ENCODE measurements at regions not wholly inside any gene's neighbourhood (a gene's known extent, or its start where the extent isn't known, plus 50 kb on each side); places are given as distances from the start of the nearest gene placed in this dataset.
A peak's percentile ranks its signal among the peaks of the same experiment; 100 is the strongest.

- Histone ChIP-seq H3K27ac (peak overlapping the region in 1 of 5 donors; percentile 24), H3K9me3 (replicated peaks in 1 of 3) (no peaks in the 10 kb centered on the region), H3K4me3 (no peak overlapping the region), H3K27me3 (no peaks in the 10 kb centered on the region), H3K4me1 (replicated peaks in 1 of 2) (peaks cover 9 to 34% of the 10 kb centered on the region in 2 donors), H3K36me3 (replicated peaks in 1 of 2) (no peaks in the 10 kb centered on the region)
- intact Hi-C loops (cut with DNase I): no loop called here
- DNase-seq: peak; percentile 46 to 82 (median 75)
- TF ChIP-seq POLR2A (IDR thresholded peaks at IDR 0.05): no peak
- no peak for TF ChIP-seq CTCF (IDR thresholded peaks at IDR 0.05)
- 35 to 50% (median 46%) methylated on average over 4 of the region's 4 CpGs for WGBS, 4 donors
Measured at GRCh38 chr18:34990597-34990996, 50.6 kb upstream of the MAPRE2 start.

GRCh38 chr18:34991152-34991551 lies 50.1 kb upstream of the MAPRE2 start:
- peak overlapping the region in 1 of 5 donors; percentile 24 for H3K27ac ChIP-seq

More at GRCh38 chr18:34991152-34991551, 50.1 kb upstream of the MAPRE2 start:
- intact Hi-C loops (cut with DNase I): no loop called here
- 89 to 95% (median 92%) methylated on average over 7 of the region's 7 CpGs for WGBS, 4 donors
- no peak for TF ChIP-seq CTCF (IDR thresholded peaks at IDR 0.05)
- no peak for TF ChIP-seq POLR2A (IDR thresholded peaks at IDR 0.05)
- H3K36me3 ChIP-seq (replicated peaks in 1 of 2): no peaks in the 10 kb centered on the region
- no peak overlapping the region for H3K4me3 ChIP-seq
- H3K27me3 ChIP-seq: no peaks in the 10 kb centered on the region
- H3K9me3 ChIP-seq (replicated peaks in 1 of 3): no peaks in the 10 kb centered on the region
- no peak for DNase-seq
- H3K4me1 ChIP-seq (replicated peaks in 1 of 2): peaks cover 9 to 34% of the 10 kb centered on the region in 2 donors
